ENCODE measurements at regions not wholly inside any gene's neighbourhood (a gene's known extent, or its start where the extent isn't known, plus 50 kb on each side); places are given as distances from the start of the nearest gene placed in this dataset.

- no peak for DNase-seq (ENCODE audit: low read depth in 2 of 2)
- TF ChIP-seq CTCF (IDR thresholded peaks at IDR 0.05; ENCODE audit: low read depth, low read length) = no peak
- H3K4me3 ChIP-seq (replicated peaks in 1 of 2; ENCODE audit: low read depth in 2 of 2, low read length in 2 of 2) = no peak overlapping the region
Observed at GRCh38 chr2:8151888-8152287, 530.0 kb upstream of the ID2 start.

- DNase-seq (ENCODE audit: low read depth in 2 of 2) = no peak
- no peak overlapping the region for H3K4me3 ChIP-seq (replicated peaks in 1 of 2; ENCODE audit: low read depth in 2 of 2, low read length in 2 of 2)
- no peak for TF ChIP-seq CTCF (IDR thresholded peaks at IDR 0.05; ENCODE audit: low read depth, low read length)
Observed at GRCh38 chr2:8152392-8153257, 529.2 kb upstream of the ID2 start.

- no peak for DNase-seq (ENCODE audit: low read depth in 2 of 2)
- H3K4me3 ChIP-seq (replicated peaks in 1 of 2; ENCODE audit: low read depth in 2 of 2, low read length in 2 of 2) = no peak overlapping the region
- no peak for TF ChIP-seq CTCF (IDR thresholded peaks at IDR 0.05; ENCODE audit: low read depth, low read length)
Observed at GRCh38 chr2:8153258-8153718, 528.6 kb upstream of the ID2 start.

- H3K4me3 ChIP-seq (replicated peaks in 1 of 2; ENCODE audit: low read depth in 2 of 2, low read length in 2 of 2) = no peak overlapping the region
- no peak for TF ChIP-seq CTCF (IDR thresholded peaks at IDR 0.05; ENCODE audit: low read depth, low read length)
- DNase-seq (ENCODE audit: low read depth in 2 of 2) = peak in 1 of 2 donors; percentile 37
Observed at GRCh38 chr2:8154270-8154669, 527.6 kb upstream of the ID2 start.

GRCh38 chr2:8154936-8155335 is 526.9 kb upstream of the ID2 start:
- H3K4me3 ChIP-seq (replicated peaks in 1 of 2; ENCODE audit: low read depth in 2 of 2, low read length in 2 of 2) = no peak overlapping the region
- no peak for TF ChIP-seq CTCF (IDR thresholded peaks at IDR 0.05; ENCODE audit: low read depth, low read length)
- DNase-seq (ENCODE audit: low read depth in 2 of 2) = peak in 1 of 2 donors; percentile 67

GRCh38 chr2:8157621-8158430 is 524.0 kb upstream of the ID2 start:
- DNase-seq (ENCODE audit: low read depth in 2 of 2) = no peak
- no peak overlapping the region for H3K4me3 ChIP-seq (replicated peaks in 1 of 2; ENCODE audit: low read depth in 2 of 2, low read length in 2 of 2)
- TF ChIP-seq CTCF (IDR thresholded peaks at IDR 0.05; ENCODE audit: low read depth, low read length) = no peak
